Tibial nerve (tissue), 3 donors: ENCODE measurements at regions not wholly inside any gene's neighbourhood (a gene's known extent, or its start where the extent isn't known, plus 50 kb on each side); places are given as distances from the start of the nearest gene placed in this dataset.

Experiments
- POLR2A ChIP-seq, 2 donors: fragments of 450-650 bp; IDR thresholded peaks; one replicate each; pipeline ENCODE4 v1.6.1; 2017; ENCODE audit warnings: antibody characterized with exemption in 2 of 2, mild to moderate bottlenecking in 2 of 2, moderate library complexity in 2 of 2
- TF ChIP-seq, protein P1 (sequence below), 5 experiments: fragments of 200-600 bp in 3 of 5; fragments of 450-650 bp in 2 of 5; sonication (generic) in 3 of 5; IDR thresholded peaks; one replicate each; pipeline ENCODE4 v1.5.1; 2016 to 2019; ENCODE audit warnings: antibody characterized with exemption in 5 of 5, mild to moderate bottlenecking in 3 of 5, moderate library complexity in 2 of 5

DNA sequence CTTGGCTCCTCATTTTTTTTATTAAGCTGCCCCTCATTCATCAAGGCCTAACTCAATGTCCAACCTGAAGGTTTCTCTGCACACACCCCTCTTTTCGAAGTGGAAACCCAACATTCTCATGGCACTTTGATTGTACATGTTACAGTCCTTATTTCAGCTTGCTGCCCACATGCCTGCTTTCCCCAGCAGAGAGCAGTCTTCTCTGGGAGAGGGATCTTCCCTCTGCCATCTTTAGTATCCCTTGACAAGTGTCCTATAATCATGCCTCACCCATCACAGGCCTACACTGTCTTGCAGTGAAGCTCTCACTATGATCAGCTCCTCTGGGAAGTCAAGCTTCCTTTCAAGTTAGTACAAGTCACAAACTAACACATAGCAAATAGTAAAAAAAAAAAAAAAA lies 175.1 kb downstream of the ACER2 start:
- no peak for TF ChIP-seq POLR2A (IDR thresholded peaks at IDR 0.05)
- TF ChIP-seq, protein P1, sequence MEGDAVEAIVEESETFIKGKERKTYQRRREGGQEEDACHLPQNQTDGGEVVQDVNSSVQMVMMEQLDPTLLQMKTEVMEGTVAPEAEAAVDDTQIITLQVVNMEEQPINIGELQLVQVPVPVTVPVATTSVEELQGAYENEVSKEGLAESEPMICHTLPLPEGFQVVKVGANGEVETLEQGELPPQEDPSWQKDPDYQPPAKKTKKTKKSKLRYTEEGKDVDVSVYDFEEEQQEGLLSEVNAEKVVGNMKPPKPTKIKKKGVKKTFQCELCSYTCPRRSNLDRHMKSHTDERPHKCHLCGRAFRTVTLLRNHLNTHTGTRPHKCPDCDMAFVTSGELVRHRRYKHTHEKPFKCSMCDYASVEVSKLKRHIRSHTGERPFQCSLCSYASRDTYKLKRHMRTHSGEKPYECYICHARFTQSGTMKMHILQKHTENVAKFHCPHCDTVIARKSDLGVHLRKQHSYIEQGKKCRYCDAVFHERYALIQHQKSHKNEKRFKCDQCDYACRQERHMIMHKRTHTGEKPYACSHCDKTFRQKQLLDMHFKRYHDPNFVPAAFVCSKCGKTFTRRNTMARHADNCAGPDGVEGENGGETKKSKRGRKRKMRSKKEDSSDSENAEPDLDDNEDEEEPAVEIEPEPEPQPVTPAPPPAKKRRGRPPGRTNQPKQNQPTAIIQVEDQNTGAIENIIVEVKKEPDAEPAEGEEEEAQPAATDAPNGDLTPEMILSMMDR (IDR thresholded peaks at IDR 0.05) = no peak
